GM21526 (cell line): ENCODE measurements at regions not wholly inside any gene's neighbourhood (a gene's known extent, or its start where the extent isn't known, plus 50 kb on each side); places are given as distances from the start of the nearest gene placed in this dataset.

Experiments used
- ATAC-seq: cut with Tn5 transposase; IDR thresholded peaks from one replicate; pipeline ENCODE4 v1.9.1; 2021; ENCODE audit warnings: moderate library complexity; ENCODE audit not compliant: unreplicated experiment, low FRiP score

- no peak for ATAC-seq
Observed at GRCh38 chr7:131110297-131111080, 217.2 kb upstream of the MKLN1 start.

GRCh38 chr7:131111081-131111576 is 216.5 kb upstream of the MKLN1 start:
- no peak for ATAC-seq

GRCh38 chr7:131111792-131112191 is 215.9 kb upstream of the MKLN1 start:
- no peak for ATAC-seq

- ATAC-seq: no peak
Observed at GRCh38 chr7:131112431-131112830, 215.2 kb upstream of the MKLN1 start.

- no peak for ATAC-seq
Observed at GRCh38 chr7:131115340-131115739, 212.3 kb upstream of the MKLN1 start.

- no peak for ATAC-seq
Observed at GRCh38 chr7:131117439-131117838, 210.2 kb upstream of the MKLN1 start.

GRCh38 chr7:131119381-131119780 is 208.3 kb upstream of the MKLN1 start:
- no peak for ATAC-seq

- no peak for ATAC-seq
Observed at GRCh38 chr7:131122394-131122793, 205.3 kb upstream of the MKLN1 start.

GRCh38 chr7:131124001-131124629 is 203.6 kb upstream of the MKLN1 start:
- peak; percentile 89 for ATAC-seq

- no peak for ATAC-seq
Observed at GRCh38 chr7:131124867-131125266, 202.8 kb upstream of the MKLN1 start.

GRCh38 chr7:131130324-131130723 is 197.4 kb upstream of the MKLN1 start:
- ATAC-seq: no peak

GRCh38 chr7:131131012-131131745 is 196.5 kb upstream of the MKLN1 start:
- no peak for ATAC-seq

GRCh38 chr7:131131746-131132431 is 195.8 kb upstream of the MKLN1 start:
- ATAC-seq: no peak

- ATAC-seq: no peak
Observed at GRCh38 chr7:131139462-131139861, 188.2 kb upstream of the MKLN1 start.

- no peak for ATAC-seq
Observed at GRCh38 chr7:131141443-131141967, 186.2 kb upstream of the MKLN1 start.

- no peak for ATAC-seq
Observed at GRCh38 chr7:131143869-131144268, 183.8 kb upstream of the MKLN1 start.

- ATAC-seq: no peak
Observed at GRCh38 chr7:131145026-131145425, 182.7 kb upstream of the MKLN1 start.

- ATAC-seq: no peak
Observed at GRCh38 chr7:131145770-131146169, 181.9 kb upstream of the MKLN1 start.

GRCh38 chr7:131147604-131148003 is 180.1 kb upstream of the MKLN1 start:
- no peak for ATAC-seq

- no peak for ATAC-seq
Observed at GRCh38 chr7:131148258-131148657, 179.4 kb upstream of the MKLN1 start.
